HEK293 (cell line): ENCODE measurements at regions not wholly inside any gene's neighbourhood (a gene's known extent, or its start where the extent isn't known, plus 50 kb on each side); places are given as distances from the start of the nearest gene placed in this dataset.

Experiments
- CTCF ChIA-PET: fragments of 350-600 bp; formaldehyde crosslinking; extraction: SDS; loops from one replicate; lab custom pipeline; 2021; ENCODE audit warnings: antibody characterized with exemption; lab: Yijun Ruan, JAX
- POLR2A ChIA-PET: fragments of 300-600 bp; formaldehyde crosslinking; extraction: SDS; loops from one replicate; lab custom pipeline; 2020; ENCODE audit warnings: antibody characterized with exemption, inconsistent platforms; lab: Yijun Ruan, JAX
- H3K27ac ChIP-seq: fragments of 200-500 bp; sonication (Bioruptor generic); 2 replicates; pipeline ENCODE4 v1.5.1; 2014; ENCODE audit warnings: low read depth, low read length, control low read depth, inconsistent platforms; ENCODE audit errors: extremely low read depth
- H3K36me3 ChIP-seq, 2 experiments: fragments of 200-500 bp in 1 of 2; sonication (Bioruptor generic) in 1 of 2; 1 replicate in 1 of 2; 2 replicates in 1 of 2; pipeline ENCODE4 v1.5.1; 2014 to 2017; ENCODE audit warnings: inconsistent platforms in 2 of 2, low read length in 2 of 2; ENCODE audit not compliant: control insufficient read depth in 2 of 2, insufficient read depth in 1 of 2
- H3K4me1 ChIP-seq: fragments of 200-500 bp; sonication (Bioruptor generic); 2 replicates; pipeline ENCODE4 v1.5.1; 2014; ENCODE audit warnings: mild to moderate bottlenecking, low read length, inconsistent platforms; ENCODE audit not compliant: control insufficient read depth, insufficient read depth
- H3K4me3 ChIP-seq: 2 replicates; pipeline ENCODE4 v1.5.1; 2011; ENCODE audit warnings: low read depth, mild to moderate bottlenecking, control low read depth, low read length, moderate library complexity
- H3K9me3 ChIP-seq: fragments of 200-500 bp; sonication (Bioruptor generic); 2 replicates; pipeline ENCODE4 v1.5.1; 2014; ENCODE audit warnings: low read depth, low read length, inconsistent platforms; ENCODE audit not compliant: control insufficient read depth, insufficient read depth
- GLI2 ChIP-seq: fragments of 450-650 bp; formaldehyde crosslinking; IDR thresholded peaks from 2 replicates; pipeline ENCODE4; 2017; ENCODE audit warnings: missing biosample characterization, missing genetic modification characterization, low read depth, borderline replicate concordance
- HOXA7 ChIP-seq: sonication (generic); formaldehyde crosslinking; IDR thresholded peaks from 2 replicates; pipeline ENCODE4 v1.8.1; 2022; ENCODE audit warnings: missing genetic modification reagents, borderline replicate concordance
- HOXC10 ChIP-seq: sonication (generic); formaldehyde crosslinking; IDR thresholded peaks from 2 replicates; pipeline ENCODE4 v1.8.1; 2023; ENCODE audit warnings: mild to moderate bottlenecking, missing genetic modification reagents
- HOXD13 ChIP-seq: sonication (generic); formaldehyde crosslinking; IDR thresholded peaks from 2 replicates; pipeline ENCODE4 v1.8.0; 2022; ENCODE audit warnings: missing genetic modification reagents, borderline replicate concordance
- SETDB1 ChIP-seq: IDR thresholded peaks from one replicate; pipeline ENCODE4 v1.6.1; 2017; ENCODE audit warnings: mild to moderate bottlenecking, low read length, moderate library complexity, mixed read lengths; ENCODE audit not compliant: insufficient read length
- SP7 ChIP-seq: fragments of 450-650 bp; formaldehyde crosslinking; IDR thresholded peaks from 2 replicates; pipeline ENCODE4 v1.5.1; 2016; ENCODE audit warnings: missing biosample characterization, missing genetic modification characterization
- TCF7L2 ChIP-seq: IDR thresholded peaks from 2 replicates; pipeline ENCODE4 v1.6.1; 2011; ENCODE audit warnings: low read depth, mild to moderate bottlenecking, inconsistent platforms, low read length, moderate library complexity, borderline replicate concordance
- YY1 ChIP-seq: fragments of 450-650 bp; formaldehyde crosslinking; IDR thresholded peaks from 2 replicates; pipeline ENCODE4 v1.5.1; 2018; ENCODE audit warnings: missing biosample characterization, missing genetic modification characterization
- ZFP69B ChIP-seq: fragments of 450-650 bp; formaldehyde crosslinking; IDR thresholded peaks from 2 replicates; pipeline ENCODE4 v1.5.1; 2016; ENCODE audit warnings: missing biosample characterization, missing genetic modification characterization
- ZNF10 ChIP-seq: fragments of 450-650 bp; formaldehyde crosslinking; IDR thresholded peaks from 2 replicates; pipeline ENCODE4 v1.5.1; 2017; ENCODE audit warnings: missing biosample characterization, missing genetic modification characterization
- ZNF146 ChIP-seq: fragments of 450-650 bp; formaldehyde crosslinking; IDR thresholded peaks from 2 replicates; pipeline ENCODE4 v1.5.1; 2016; ENCODE audit warnings: missing biosample characterization, missing genetic modification characterization
- ZNF184 ChIP-seq: fragments of 450-650 bp; IDR thresholded peaks from 2 replicates; pipeline ENCODE4 v1.5.1; 2018; ENCODE audit warnings: missing biosample characterization, mild to moderate bottlenecking, missing genetic modification characterization
- ZNF2 ChIP-seq: fragments of 450-650 bp; formaldehyde crosslinking; IDR thresholded peaks from 2 replicates; pipeline ENCODE4 v1.5.1; 2016; ENCODE audit warnings: missing biosample characterization, missing genetic modification characterization
- ZNF416 ChIP-seq: fragments of 450-650 bp; formaldehyde crosslinking; IDR thresholded peaks from 2 replicates; pipeline ENCODE4 v1.5.1; 2016; ENCODE audit warnings: missing biosample characterization, missing genetic modification characterization
- ZNF530 ChIP-seq: fragments of 450-650 bp; formaldehyde crosslinking; IDR thresholded peaks from 2 replicates; pipeline ENCODE4 v1.5.1; 2016; ENCODE audit warnings: low read depth, missing biosample characterization, missing genetic modification characterization
- ZNF571 ChIP-seq: fragments of 450-650 bp; formaldehyde crosslinking; IDR thresholded peaks from 2 replicates; pipeline ENCODE4 v1.5.0; 2017; ENCODE audit warnings: missing biosample characterization, missing genetic modification characterization
- ZNF776 ChIP-seq: fragments of 450-650 bp; formaldehyde crosslinking; IDR thresholded peaks from 2 replicates; pipeline ENCODE4 v1.5.0; 2017; ENCODE audit warnings: missing biosample characterization, missing genetic modification characterization, borderline replicate concordance
- ZNF792 ChIP-seq: fragments of 450-650 bp; formaldehyde crosslinking; IDR thresholded peaks from 2 replicates; pipeline ENCODE4 v1.5.1; 2016; ENCODE audit warnings: missing biosample characterization, missing genetic modification characterization
- TF ChIP-seq, protein P1 (sequence below): fragments of 450-650 bp; IDR thresholded peaks from 2 replicates; pipeline ENCODE4 v1.5.1; 2018; ENCODE audit warnings: missing biosample characterization, missing genetic modification characterization
- TF ChIP-seq, protein P2 (sequence below): fragments of 450-650 bp; formaldehyde crosslinking; IDR thresholded peaks from 2 replicates; pipeline ENCODE4 v1.5.1; 2016; ENCODE audit warnings: missing biosample characterization, missing genetic modification characterization
- TF ChIP-seq, protein P3 (sequence below): fragments of 450-650 bp; formaldehyde crosslinking; IDR thresholded peaks from 2 replicates; pipeline ENCODE4 v1.5.1; 2016; ENCODE audit warnings: missing biosample characterization, missing genetic modification characterization

DNA sequence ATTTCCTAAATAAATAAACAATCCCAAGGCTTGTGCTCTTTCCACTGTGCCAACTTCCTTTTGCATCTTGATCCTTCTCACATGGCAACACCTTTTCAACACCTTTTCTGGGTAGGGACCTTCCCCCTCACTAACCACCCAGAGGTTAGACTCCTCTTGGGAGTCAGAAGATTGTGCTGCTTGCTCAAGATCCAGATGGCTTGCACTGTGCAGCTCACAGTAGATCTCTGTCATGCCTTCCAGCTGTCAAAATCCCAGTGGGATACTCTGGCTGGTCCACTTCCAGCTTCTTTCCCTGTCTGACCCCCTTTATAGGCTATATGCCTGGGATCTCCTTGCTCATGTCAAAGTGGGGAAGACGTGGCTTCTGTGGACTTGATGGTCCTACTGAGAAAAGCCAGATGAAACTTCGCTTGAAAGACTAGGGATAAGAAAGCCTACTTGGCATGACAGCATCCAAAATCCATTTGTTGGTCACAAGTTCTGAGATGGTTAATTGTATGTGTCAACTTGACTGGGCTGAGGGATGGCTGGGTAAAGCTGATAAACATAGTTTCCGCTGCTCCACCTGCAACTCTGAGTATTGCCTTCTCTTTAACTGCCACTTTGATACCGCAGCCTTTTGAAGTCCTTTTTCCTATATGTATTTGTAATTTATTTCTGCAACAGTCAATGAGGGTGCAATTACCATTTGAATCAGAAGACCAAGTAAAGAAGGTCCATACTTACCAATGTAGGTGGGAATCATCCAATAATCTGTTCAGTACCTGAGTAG lies 74.5 kb downstream of the S1PR1 start:
- CTCF ChIA-PET = interaction anchor here (0.6 to 3.3 kb wide), 8 partner anchors 44 to 195 kb away, joined by 3 to 35 read pairs (median 4); no protein-coding TSS in a partner anchor
- H3K36me3 ChIP-seq = no peaks in the 10 kb centered on the region
- no peak overlapping the region for H3K27ac ChIP-seq
- no peak overlapping the region for H3K4me3 ChIP-seq
- H3K4me1 ChIP-seq = no peaks in the 10 kb centered on the region
- H3K9me3 ChIP-seq = no peaks in the 10 kb centered on the region
- TF ChIP-seq HOXC10 (CRISPR knock-in tag) = no peak
- no peak for TF ChIP-seq ZNF184 (tag by site-specific recombination)
- no peak for TF ChIP-seq ZFP69B (tag by site-specific recombination)
- no peak for TF ChIP-seq SETDB1
- no peak for TF ChIP-seq ZNF416 (tag by site-specific recombination)
- TF ChIP-seq GLI2 (tag by site-specific recombination) = no peak
- TF ChIP-seq ZNF792 = no peak
- TF ChIP-seq ZNF530 (tag by site-specific recombination) = no peak
- no peak for TF ChIP-seq ZNF146 (tag by site-specific recombination)
- TF ChIP-seq, protein P1, sequence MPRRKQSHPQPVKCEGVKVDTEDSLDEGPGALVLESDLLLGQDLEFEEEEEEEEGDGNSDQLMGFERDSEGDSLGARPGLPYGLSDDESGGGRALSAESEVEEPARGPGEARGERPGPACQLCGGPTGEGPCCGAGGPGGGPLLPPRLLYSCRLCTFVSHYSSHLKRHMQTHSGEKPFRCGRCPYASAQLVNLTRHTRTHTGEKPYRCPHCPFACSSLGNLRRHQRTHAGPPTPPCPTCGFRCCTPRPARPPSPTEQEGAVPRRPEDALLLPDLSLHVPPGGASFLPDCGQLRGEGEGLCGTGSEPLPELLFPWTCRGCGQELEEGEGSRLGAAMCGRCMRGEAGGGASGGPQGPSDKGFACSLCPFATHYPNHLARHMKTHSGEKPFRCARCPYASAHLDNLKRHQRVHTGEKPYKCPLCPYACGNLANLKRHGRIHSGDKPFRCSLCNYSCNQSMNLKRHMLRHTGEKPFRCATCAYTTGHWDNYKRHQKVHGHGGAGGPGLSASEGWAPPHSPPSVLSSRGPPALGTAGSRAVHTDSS (tag by site-specific recombination) = no peak
- no peak for TF ChIP-seq ZNF776 (tag by site-specific recombination)
- TF ChIP-seq HOXA7 (CRISPR knock-in tag) = no peak
- TF ChIP-seq, protein P2, sequence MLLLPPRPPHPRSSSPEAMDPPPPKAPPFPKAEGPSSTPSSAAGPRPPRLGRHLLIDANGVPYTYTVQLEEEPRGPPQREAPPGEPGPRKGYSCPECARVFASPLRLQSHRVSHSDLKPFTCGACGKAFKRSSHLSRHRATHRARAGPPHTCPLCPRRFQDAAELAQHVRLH (tag by site-specific recombination) = no peak
- TF ChIP-seq HOXD13 (CRISPR knock-in tag) = no peak
- no peak for TF ChIP-seq ZNF2
- TF ChIP-seq SP7 (tag by site-specific recombination) = no peak
- no peak for TF ChIP-seq TCF7L2
- TF ChIP-seq ZNF10 (tag by site-specific recombination) = no peak
- no peak for TF ChIP-seq ZNF571
- POLR2A ChIA-PET = no interaction called here

DNA sequence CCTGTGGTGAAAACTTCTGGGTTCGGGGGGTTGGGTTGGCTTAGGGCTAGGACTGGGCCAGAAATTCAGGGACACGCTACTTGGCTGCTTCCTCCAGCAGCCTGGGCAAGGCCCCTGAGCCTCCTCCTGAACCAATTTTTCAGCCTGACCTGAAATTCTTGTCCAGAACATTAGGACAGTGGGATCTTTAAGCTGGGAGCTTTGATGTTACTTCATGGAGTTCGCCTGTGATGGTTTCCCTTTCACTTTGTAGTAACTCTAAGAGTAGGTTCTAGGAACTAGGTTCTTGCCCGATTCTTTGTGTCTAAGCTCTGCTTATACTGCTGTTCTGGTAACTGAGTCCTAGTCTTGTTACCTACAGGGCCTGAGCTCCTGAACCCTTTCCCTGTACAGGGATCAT lies 75.3 kb downstream of the S1PR1 start:
- Histone ChIP-seq H3K4me3 (no peak overlapping the region), H3K36me3 (no peaks in the 10 kb centered on the region), H3K9me3 (no peaks in the 10 kb centered on the region), H3K27ac (no peak overlapping the region), H3K4me1 (no peaks in the 10 kb centered on the region)
- CTCF ChIA-PET = interaction anchor here (1.0 to 2.7 kb wide), 3 partner anchors 46 to 126 kb away, joined by 3 to 5 read pairs (median 4); no protein-coding TSS in a partner anchor
- POLR2A ChIA-PET = no interaction called here
- no peak for TF ChIP-seq YY1 (tag by site-specific recombination)
- TF ChIP-seq, protein P3, sequence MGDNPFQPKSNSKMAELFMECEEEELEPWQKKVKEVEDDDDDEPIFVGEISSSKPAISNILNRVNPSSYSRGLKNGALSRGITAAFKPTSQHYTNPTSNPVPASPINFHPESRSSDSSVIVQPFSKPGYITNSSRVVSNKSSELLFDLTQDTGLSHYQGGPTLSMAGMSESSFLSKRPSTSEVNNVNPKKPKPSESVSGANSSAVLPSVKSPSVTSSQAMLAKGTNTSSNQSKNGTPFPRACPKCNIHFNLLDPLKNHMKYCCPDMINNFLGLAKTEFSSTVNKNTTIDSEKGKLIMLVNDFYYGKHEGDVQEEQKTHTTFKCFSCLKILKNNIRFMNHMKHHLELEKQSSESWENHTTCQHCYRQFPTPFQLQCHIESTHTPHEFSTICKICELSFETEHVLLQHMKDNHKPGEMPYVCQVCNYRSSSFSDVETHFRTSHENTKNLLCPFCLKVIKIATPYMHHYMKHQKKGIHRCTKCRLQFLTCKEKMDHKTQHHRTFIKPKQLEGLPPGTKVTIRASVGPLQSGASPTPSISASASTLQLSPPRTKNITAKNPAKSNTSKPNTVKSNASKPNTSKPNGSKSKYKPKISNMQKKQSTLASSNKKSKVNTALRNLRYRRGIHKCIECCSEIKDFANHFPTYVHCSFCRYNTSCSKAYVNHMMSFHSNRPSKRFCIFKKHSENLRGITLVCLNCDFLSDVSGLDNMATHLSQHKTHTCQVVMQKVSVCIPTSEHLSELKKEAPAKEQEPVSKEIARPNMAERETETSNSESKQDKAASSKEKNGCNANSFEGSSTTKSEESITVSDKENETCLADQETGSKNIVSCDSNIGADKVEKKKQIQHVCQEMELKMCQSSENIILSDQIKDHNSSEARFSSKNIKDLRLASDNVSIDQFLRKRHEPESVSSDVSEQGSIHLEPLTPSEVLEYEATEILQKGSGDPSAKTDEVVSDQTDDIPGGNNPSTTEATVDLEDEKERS = no peak
